ENCODE measurements at regions not wholly inside any gene's neighbourhood (a gene's known extent, or its start where the extent isn't known, plus 50 kb on each side); places are given as distances from the start of the nearest gene placed in this dataset.

- no peak for DNase-seq (ENCODE audit: low spot score)
- Mint-ChIP-seq H3K27ac (no peak overlapping the region), H3K4me3 (no peak overlapping the region), H3K36me3 (no peaks in the 10 kb centered on the region), H3K4me1 (no peaks in the 10 kb centered on the region), H3K9me3 (no peaks in the 10 kb centered on the region), H3K27me3 (ENCODE audit: low read depth) (no peaks in the 10 kb centered on the region; the same call in 1 of the 2 replicates)
- TF ChIP-seq RORB (CRISPR knock-in tag; IDR thresholded peaks at IDR 0.05) (no peak), ZNF512 (CRISPR knock-in tag; IDR thresholded peaks at IDR 0.05; ENCODE audit: borderline replicate concordance) (0 out of 2 replicates have a peak, but pooled peaks have one; percentile 35)
- ChIA-PET CTCF (no interaction called here), POLR2A (no interaction called here)
- no peak for ATAC-seq
These were observed 217.9 kb upstream of the POU1F1 start for GRCh38 chr3:87494264-87494663.

GRCh38 chr3:87491843-87492242 is 215.5 kb upstream of the POU1F1 start:
- no peaks in the 10 kb centered on the region for H3K36me3 Mint-ChIP-seq
- H3K9me3 Mint-ChIP-seq: no peaks in the 10 kb centered on the region
- no peaks in the 10 kb centered on the region for H3K4me1 Mint-ChIP-seq
- H3K4me3 Mint-ChIP-seq: no peak overlapping the region
- DNase-seq (ENCODE audit: low spot score) (no peak), ATAC-seq (no peak)
- H3K27ac Mint-ChIP-seq: no peak overlapping the region
- no peaks in the 10 kb centered on the region; the same call in 1 of the 2 replicates for H3K27me3 Mint-ChIP-seq (ENCODE audit: low read depth)
- TF ChIP-seq ATF1 (CRISPR knock-in tag; IDR thresholded peaks at IDR 0.05) (no peak), USF2 (CRISPR knock-in tag; IDR thresholded peaks at IDR 0.05) (no peak), ZBTB43 (CRISPR knock-in tag; IDR thresholded peaks at IDR 0.05) (no peak), MAX (CRISPR knock-in tag; IDR thresholded peaks at IDR 0.05) (no peak), CBFB (CRISPR knock-in tag; IDR thresholded peaks at IDR 0.05; ENCODE audit: low read depth) (no peak), ZNF263 (CRISPR knock-in tag; IDR thresholded peaks at IDR 0.05; ENCODE audit: low read depth) (no peak), ZSCAN18 (CRISPR knock-in tag; IDR thresholded peaks at IDR 0.05) (no peak), NR3C1 (CRISPR knock-in tag; conservative IDR thresholded peaks at IDR 0.05; ENCODE audit: low read depth) (no peak), TEAD1 (CRISPR knock-in tag; IDR thresholded peaks at IDR 0.05) (no peak), OVOL2 (CRISPR knock-in tag; IDR thresholded peaks at IDR 0.05; ENCODE audit: borderline replicate concordance) (no peak), CREB1 (CRISPR knock-in tag; IDR thresholded peaks at IDR 0.05) (no peak), HMGA2 (CRISPR knock-in tag; IDR thresholded peaks at IDR 0.05) (no peak), PRDM15 (CRISPR knock-in tag; IDR thresholded peaks at IDR 0.05) (no peak), ZNF138 (CRISPR knock-in tag; conservative IDR thresholded peaks at IDR 0.05) (no peak), ZNF512 (CRISPR knock-in tag; IDR thresholded peaks at IDR 0.05; ENCODE audit: borderline replicate concordance) (no peak), NR2C2 (CRISPR knock-in tag; IDR thresholded peaks at IDR 0.05) (no peak)
- POLR2A ChIA-PET: no interaction called here
- CTCF ChIA-PET: no interaction called here
